ENCODE measurements at regions not wholly inside any gene's neighbourhood (a gene's known extent, or its start where the extent isn't known, plus 50 kb on each side); places are given as distances from the start of the nearest gene placed in this dataset.
"Not testable (repeated sequence)": the region's sequence is repeated elsewhere in the genome, so short reads cannot be mapped to it uniquely, and the experiment has no call there.

GRCh38 chrX:6990552-6991193 is 156.8 kb upstream of the STS start:
- Histone ChIP-seq H3K36me3 (ENCODE audit: control insufficient read depth in 4 of 4, insufficient read depth in 4 of 4, low read length in 3 of 4) (no peaks in the 10 kb centered on the region), H3K4me3 (ENCODE audit: control insufficient read depth in 1 of 7, extremely low read depth in 1 of 7, insufficient read depth in 4 of 7, low read depth in 2 of 7, low read length in 6 of 7) (no peak overlapping the region), H3K27ac (ENCODE audit: insufficient read depth in 1 of 2, low read depth in 1 of 2, low read length in 2 of 2, poor library complexity in 1 of 2, severe bottlenecking in 2 of 2) (no peak overlapping the region), H3K27me3 (replicated peaks in 2 of 5; ENCODE audit: control insufficient read depth in 4 of 5, insufficient read depth in 5 of 5, low read length in 4 of 5) (no peaks in the 10 kb centered on the region), H3K4me1 (ENCODE audit: control extremely low read depth in 1 of 4, control insufficient read depth in 4 of 4, insufficient read depth in 4 of 4, low read length in 3 of 4) (no peaks in the 10 kb centered on the region), H3K9me3 (ENCODE audit: control extremely low read depth in 1 of 5, control insufficient read depth in 4 of 5, insufficient read depth in 2 of 5, low read depth in 1 of 5, low read length in 4 of 5) (peaks cover 0 to 4% (median 0%) of the 10 kb centered on the region in 5 experiments)
- WGBS (ENCODE audit: insufficient coverage): 94% methylated on average over 9 of the region's 10 CpGs
- ChIA-PET CTCF (no interaction called here), POLR2A (no interaction called here)
- no peak for DNase-seq

- no peak for DNase-seq
- Histone ChIP-seq H3K27me3 (replicated peaks in 2 of 5; ENCODE audit: control insufficient read depth in 4 of 5, insufficient read depth in 5 of 5, low read length in 4 of 5) (no peaks in the 10 kb centered on the region), H3K4me1 (ENCODE audit: control extremely low read depth in 1 of 4, control insufficient read depth in 4 of 4, insufficient read depth in 4 of 4, low read length in 3 of 4) (no peaks in the 10 kb centered on the region), H3K36me3 (ENCODE audit: control insufficient read depth in 4 of 4, insufficient read depth in 4 of 4, low read length in 3 of 4) (no peaks in the 10 kb centered on the region), H3K27ac (ENCODE audit: insufficient read depth in 1 of 2, low read depth in 1 of 2, low read length in 2 of 2, poor library complexity in 1 of 2, severe bottlenecking in 2 of 2) (no peak overlapping the region), H3K4me3 (ENCODE audit: control insufficient read depth in 1 of 7, extremely low read depth in 1 of 7, insufficient read depth in 4 of 7, low read depth in 2 of 7, low read length in 6 of 7) (no peak overlapping the region), H3K9me3 (ENCODE audit: control extremely low read depth in 1 of 5, control insufficient read depth in 4 of 5, insufficient read depth in 2 of 5, low read depth in 1 of 5, low read length in 4 of 5) (peaks cover 0 to 4% (median 0%) of the 10 kb centered on the region in 5 experiments)
- WGBS (ENCODE audit: insufficient coverage): 100% methylated on average over 4 of the region's 6 CpGs
- POLR2A ChIA-PET: no interaction called here
- CTCF ChIA-PET: no interaction called here
Measured at GRCh38 chrX:6989858-6990257, 157.7 kb upstream of the STS start.

GRCh38 chrX:6988694-6989093 is 158.8 kb upstream of the STS start:
- WGBS (ENCODE audit: insufficient coverage): 86% methylated on average over 1 of the region's 2 CpGs
- DNase-seq, POLR2A ChIA-PET: not testable (repeated sequence)

GRCh38 chrX:6986915-6987314 is 160.6 kb upstream of the STS start:
- no peak overlapping the region for H3K27ac ChIP-seq (ENCODE audit: insufficient read depth in 1 of 2, low read depth in 1 of 2, low read length in 2 of 2, poor library complexity in 1 of 2, severe bottlenecking in 2 of 2)
- H3K4me1 ChIP-seq (ENCODE audit: control extremely low read depth in 1 of 4, control insufficient read depth in 4 of 4, insufficient read depth in 4 of 4, low read length in 3 of 4): no peaks in the 10 kb centered on the region
- 48% methylated on average over 3 of the region's 4 CpGs for WGBS (ENCODE audit: insufficient coverage)
- no peaks in the 10 kb centered on the region for H3K36me3 ChIP-seq (ENCODE audit: control insufficient read depth in 4 of 4, insufficient read depth in 4 of 4, low read length in 3 of 4)
- DNase-seq: no peak
- no peak overlapping the region for H3K4me3 ChIP-seq (ENCODE audit: control insufficient read depth in 1 of 7, extremely low read depth in 1 of 7, insufficient read depth in 4 of 7, low read depth in 2 of 7, low read length in 6 of 7)
- no peaks in the 10 kb centered on the region for H3K27me3 ChIP-seq (replicated peaks in 2 of 5; ENCODE audit: control insufficient read depth in 4 of 5, insufficient read depth in 5 of 5, low read length in 4 of 5)
- POLR2A ChIA-PET: no interaction called here
- no peaks in the 10 kb centered on the region for H3K9me3 ChIP-seq (ENCODE audit: control extremely low read depth in 1 of 5, control insufficient read depth in 4 of 5, insufficient read depth in 2 of 5, low read depth in 1 of 5, low read length in 4 of 5)
- CTCF ChIA-PET: no interaction called here

More at GRCh38 chrX:6988694-6989093, 158.8 kb upstream of the STS start:
- H3K27ac ChIP-seq (ENCODE audit: insufficient read depth in 1 of 2, low read depth in 1 of 2, low read length in 2 of 2, poor library complexity in 1 of 2, severe bottlenecking in 2 of 2); H3K36me3 ChIP-seq (ENCODE audit: control insufficient read depth in 4 of 4, insufficient read depth in 4 of 4, low read length in 3 of 4); H3K27me3 ChIP-seq (replicated peaks in 2 of 5; ENCODE audit: control insufficient read depth in 4 of 5, insufficient read depth in 5 of 5, low read length in 4 of 5); H3K9me3 ChIP-seq (ENCODE audit: control extremely low read depth in 1 of 5, control insufficient read depth in 4 of 5, insufficient read depth in 2 of 5, low read depth in 1 of 5, low read length in 4 of 5); H3K4me3 ChIP-seq (ENCODE audit: control insufficient read depth in 1 of 7, extremely low read depth in 1 of 7, insufficient read depth in 4 of 7, low read depth in 2 of 7, low read length in 6 of 7); CTCF ChIA-PET; H3K4me1 ChIP-seq (ENCODE audit: control extremely low read depth in 1 of 4, control insufficient read depth in 4 of 4, insufficient read depth in 4 of 4, low read length in 3 of 4): not testable (repeated sequence)

GRCh38 chrX:6985537-6985936 is 162.0 kb upstream of the STS start:
- CTCF ChIA-PET: no interaction called here
- no peaks in the 10 kb centered on the region for H3K27me3 ChIP-seq (replicated peaks in 2 of 5; ENCODE audit: control insufficient read depth in 4 of 5, insufficient read depth in 5 of 5, low read length in 4 of 5)
- WGBS (ENCODE audit: insufficient coverage): 94% methylated on average over 6 of the region's 7 CpGs

GRCh38 chrX:6983207-6983955 is 164.1 kb upstream of the STS start:
- no peak overlapping the region for H3K4me3 ChIP-seq (ENCODE audit: control insufficient read depth in 1 of 7, extremely low read depth in 1 of 7, insufficient read depth in 4 of 7, low read depth in 2 of 7, low read length in 6 of 7)
- CTCF ChIA-PET: no interaction called here
- POLR2A ChIA-PET: no interaction called here
- H3K9me3 ChIP-seq (ENCODE audit: control extremely low read depth in 1 of 5, control insufficient read depth in 4 of 5, insufficient read depth in 2 of 5, low read depth in 1 of 5, low read length in 4 of 5): no peaks in the 10 kb centered on the region
- no peaks in the 10 kb centered on the region for H3K4me1 ChIP-seq (ENCODE audit: control extremely low read depth in 1 of 4, control insufficient read depth in 4 of 4, insufficient read depth in 4 of 4, low read length in 3 of 4)
- no peak for DNase-seq
- no peak overlapping the region for H3K27ac ChIP-seq (ENCODE audit: insufficient read depth in 1 of 2, low read depth in 1 of 2, low read length in 2 of 2, poor library complexity in 1 of 2, severe bottlenecking in 2 of 2)
- no peaks in the 10 kb centered on the region for H3K36me3 ChIP-seq (ENCODE audit: control insufficient read depth in 4 of 4, insufficient read depth in 4 of 4, low read length in 3 of 4)
- no peaks in the 10 kb centered on the region for H3K27me3 ChIP-seq (replicated peaks in 2 of 5; ENCODE audit: control insufficient read depth in 4 of 5, insufficient read depth in 5 of 5, low read length in 4 of 5)
- 98% methylated on average over 6 of the region's 11 CpGs for WGBS (ENCODE audit: insufficient coverage)

More at GRCh38 chrX:6985537-6985936, 162.0 kb upstream of the STS start:
- POLR2A ChIA-PET: no interaction called here
- no peaks in the 10 kb centered on the region for H3K36me3 ChIP-seq (ENCODE audit: control insufficient read depth in 4 of 4, insufficient read depth in 4 of 4, low read length in 3 of 4)
- no peak overlapping the region for H3K27ac ChIP-seq (ENCODE audit: insufficient read depth in 1 of 2, low read depth in 1 of 2, low read length in 2 of 2, poor library complexity in 1 of 2, severe bottlenecking in 2 of 2)
- H3K4me3 ChIP-seq (ENCODE audit: control insufficient read depth in 1 of 7, extremely low read depth in 1 of 7, insufficient read depth in 4 of 7, low read depth in 2 of 7, low read length in 6 of 7): no peak overlapping the region
- H3K9me3 ChIP-seq (ENCODE audit: control extremely low read depth in 1 of 5, control insufficient read depth in 4 of 5, insufficient read depth in 2 of 5, low read depth in 1 of 5, low read length in 4 of 5): no peaks in the 10 kb centered on the region
- no peak for DNase-seq
- H3K4me1 ChIP-seq (ENCODE audit: control extremely low read depth in 1 of 4, control insufficient read depth in 4 of 4, insufficient read depth in 4 of 4, low read length in 3 of 4): no peaks in the 10 kb centered on the region

- POLR2A ChIA-PET: no interaction called here
- no peak for DNase-seq
- Histone ChIP-seq H3K4me1 (ENCODE audit: control extremely low read depth in 1 of 4, control insufficient read depth in 4 of 4, insufficient read depth in 4 of 4, low read length in 3 of 4) (no peaks in the 10 kb centered on the region), H3K27me3 (replicated peaks in 2 of 5; ENCODE audit: control insufficient read depth in 4 of 5, insufficient read depth in 5 of 5, low read length in 4 of 5) (no peaks in the 10 kb centered on the region), H3K27ac (ENCODE audit: insufficient read depth in 1 of 2, low read depth in 1 of 2, low read length in 2 of 2, poor library complexity in 1 of 2, severe bottlenecking in 2 of 2) (no peak overlapping the region), H3K4me3 (ENCODE audit: control insufficient read depth in 1 of 7, extremely low read depth in 1 of 7, insufficient read depth in 4 of 7, low read depth in 2 of 7, low read length in 6 of 7) (no peak overlapping the region), H3K36me3 (ENCODE audit: control insufficient read depth in 4 of 4, insufficient read depth in 4 of 4, low read length in 3 of 4) (no peaks in the 10 kb centered on the region), H3K9me3 (ENCODE audit: control extremely low read depth in 1 of 5, control insufficient read depth in 4 of 5, insufficient read depth in 2 of 5, low read depth in 1 of 5, low read length in 4 of 5) (no peaks in the 10 kb centered on the region)
- 100% methylated on average over 6 of the region's 8 CpGs for WGBS (ENCODE audit: insufficient coverage)
- CTCF ChIA-PET: no interaction called here
Measured at GRCh38 chrX:6981718-6982406, 165.7 kb upstream of the STS start.
